GM12875 (cell line): ENCODE measurements at regions not wholly inside any gene's neighbourhood (a gene's known extent, or its start where the extent isn't known, plus 50 kb on each side); places are given as distances from the start of the nearest gene placed in this dataset.

ENCODE experiments used
- H3K4me3 ChIP-seq: one replicate; pipeline ENCODE4 v1.5.1; 2011; ENCODE audit warnings: low read depth, low read length, control low read depth
- CTCF ChIP-seq: IDR thresholded peaks from 2 replicates; pipeline ENCODE4 v1.5.1; 2011; ENCODE audit warnings: low read depth, mild to moderate bottlenecking, control low read depth, inconsistent platforms, low read length, moderate library complexity, borderline replicate concordance; ENCODE audit not compliant: insufficient read depth

DNA sequence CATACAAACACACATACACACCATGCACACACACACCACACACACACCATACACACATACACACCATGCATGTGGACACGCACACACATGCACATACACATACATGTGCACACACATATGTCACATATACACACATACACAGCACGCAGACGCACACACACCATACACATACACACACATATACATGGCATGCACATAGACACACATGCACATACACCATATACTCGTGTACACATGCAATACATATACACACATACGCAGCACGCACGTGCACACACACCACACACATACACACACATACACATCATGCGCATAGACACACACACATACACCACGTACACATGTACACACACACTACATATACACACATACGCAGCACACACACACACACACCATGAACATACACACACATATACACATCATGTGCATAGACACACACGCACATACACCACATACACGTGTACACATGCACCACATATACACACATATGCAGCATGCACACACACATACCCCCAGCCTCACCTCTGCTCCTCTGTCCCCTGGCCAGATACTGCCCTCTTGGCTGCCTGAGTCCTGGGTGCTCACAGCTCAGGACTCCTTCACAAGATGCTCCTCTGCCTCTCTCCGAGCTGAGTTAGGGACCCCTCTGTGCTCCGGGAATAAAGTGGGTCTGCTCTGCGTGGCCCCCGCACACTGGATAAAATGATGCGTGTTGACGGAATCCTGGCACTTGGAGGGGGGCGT lies 70.9 kb upstream of the ARHGEF7 start:
- H3K4me3 ChIP-seq = no peak overlapping the region
- TF ChIP-seq CTCF = no peak

DNA sequence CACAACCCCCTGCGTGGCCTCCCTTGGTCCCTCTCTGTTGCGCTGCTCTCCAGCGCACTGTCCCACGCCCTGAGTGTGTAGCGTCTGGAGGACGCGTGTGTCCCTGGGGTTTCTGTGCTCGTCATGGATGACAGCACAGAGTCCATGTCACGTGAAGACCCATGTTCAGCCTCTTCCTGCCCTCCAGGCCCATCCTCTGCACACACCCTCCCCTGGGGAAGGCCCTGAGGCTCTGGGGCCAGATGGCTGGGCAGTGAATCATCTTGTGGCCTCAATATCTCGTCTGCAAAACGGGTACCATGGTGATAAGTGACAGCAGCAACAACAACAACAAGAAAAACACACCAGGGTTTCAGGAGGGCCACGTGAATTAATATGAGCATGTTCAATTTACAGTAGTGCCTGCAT lies 71.5 kb upstream of the ARHGEF7 start:
- TF ChIP-seq CTCF = no peak
- H3K4me3 ChIP-seq = no peak overlapping the region

- TF ChIP-seq CTCF = no peak
- H3K4me3 ChIP-seq = no peak overlapping the region
Observed at GRCh38 chr13:111042661-111043226, 72.4 kb upstream of the ARHGEF7 start.

DNA sequence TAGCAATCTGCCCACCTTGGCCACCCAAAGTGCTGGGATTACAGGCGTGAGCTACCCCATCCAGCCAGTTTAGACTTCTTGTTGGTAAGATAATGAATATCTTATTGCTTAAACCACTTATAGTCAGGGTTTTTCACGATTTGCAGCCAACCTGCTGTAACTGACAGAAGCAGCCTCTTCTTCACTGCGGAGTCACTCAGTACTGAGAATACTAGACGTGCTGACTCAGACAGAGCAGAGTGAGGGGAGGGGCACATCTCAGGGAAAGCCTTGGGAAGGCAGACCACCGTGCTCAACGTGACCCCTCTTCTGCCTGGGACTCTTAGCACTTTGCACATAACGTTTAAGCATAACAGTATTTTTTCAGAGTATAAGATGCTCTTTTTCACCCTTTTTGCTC lies 74.3 kb upstream of the ARHGEF7 start:
- H3K4me3 ChIP-seq = no peak overlapping the region
- no peak for TF ChIP-seq CTCF

GRCh38 chr13:111039735-111040134 lies 75.4 kb upstream of the ARHGEF7 start:
- TF ChIP-seq CTCF = no peak
- no peak overlapping the region for H3K4me3 ChIP-seq

DNA sequence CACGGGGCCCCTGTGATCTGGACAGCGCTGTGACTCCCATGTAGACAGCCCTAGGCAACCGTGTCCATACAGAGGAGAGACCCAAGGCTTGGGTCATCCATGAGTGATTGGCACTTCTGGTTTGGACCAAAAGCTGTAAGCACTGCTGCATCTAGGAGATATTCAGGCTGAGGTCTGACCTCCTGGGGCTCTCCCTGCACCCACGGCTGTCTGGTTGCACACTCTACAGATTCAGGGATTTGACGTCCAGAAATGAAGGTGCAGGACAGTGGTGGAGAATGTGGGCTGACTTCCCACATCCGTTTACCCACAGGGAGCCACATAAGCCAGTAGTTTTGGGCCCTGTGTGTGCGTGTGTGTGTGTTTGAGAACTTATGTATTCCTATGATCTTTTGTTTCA lies 76.2 kb upstream of the ARHGEF7 start:
- no peak overlapping the region for H3K4me3 ChIP-seq
- no peak for TF ChIP-seq CTCF

- TF ChIP-seq CTCF = no peak
- no peak overlapping the region for H3K4me3 ChIP-seq
Observed at GRCh38 chr13:111037927-111038326, 77.2 kb upstream of the ARHGEF7 start.
